PFSK-1 (cell line): ENCODE measurements at regions not wholly inside any gene's neighbourhood (a gene's known extent, or its start where the extent isn't known, plus 50 kb on each side); places are given as distances from the start of the nearest gene placed in this dataset.

Source experiments
- FOXP2 ChIP-seq: optimal IDR thresholded peaks from 2 replicates; pipeline ENCODE3; 2011; ENCODE audit warnings: borderline replicate concordance, control low read depth, inconsistent platforms; ENCODE audit not compliant: insufficient read depth; ENCODE audit errors: extremely low read length, extremely low read depth
- POLR2AphosphoS5 ChIP-seq: IDR thresholded peaks from 2 replicates; pipeline ENCODE4 v1.6.1; 2012; ENCODE audit warnings: low read depth, mild to moderate bottlenecking, control low read depth, low read length, moderate library complexity
- SIN3A ChIP-seq: IDR thresholded peaks from 2 replicates; pipeline ENCODE4 v1.6.1; 2012; ENCODE audit warnings: mild to moderate bottlenecking, low read length, moderate library complexity, borderline replicate concordance; ENCODE audit not compliant: insufficient read depth
- TAF1 ChIP-seq: IDR thresholded peaks from 2 replicates; pipeline ENCODE4 v1.6.1; 2012; ENCODE audit warnings: low read length, control low read depth, borderline replicate concordance; ENCODE audit not compliant: insufficient read depth
- TF ChIP-seq, protein P1 (sequence below), 2 experiments: IDR thresholded peaks; 2 replicates each; pipeline versions ENCODE4 v1.6.1 to v1.8.0; 2011 to 2012; ENCODE audit warnings: low read depth in 2 of 2, low read length in 2 of 2, control low read depth in 1 of 2, inconsistent platforms in 1 of 2, mild to moderate bottlenecking in 1 of 2, moderate library complexity in 1 of 2; ENCODE audit not compliant: insufficient read depth in 1 of 2

- TF ChIP-seq SIN3A (no peak), TAF1 (no peak), FOXP2 (no peak), POLR2AphosphoS5 (no peak)
- TF ChIP-seq, protein P1, sequence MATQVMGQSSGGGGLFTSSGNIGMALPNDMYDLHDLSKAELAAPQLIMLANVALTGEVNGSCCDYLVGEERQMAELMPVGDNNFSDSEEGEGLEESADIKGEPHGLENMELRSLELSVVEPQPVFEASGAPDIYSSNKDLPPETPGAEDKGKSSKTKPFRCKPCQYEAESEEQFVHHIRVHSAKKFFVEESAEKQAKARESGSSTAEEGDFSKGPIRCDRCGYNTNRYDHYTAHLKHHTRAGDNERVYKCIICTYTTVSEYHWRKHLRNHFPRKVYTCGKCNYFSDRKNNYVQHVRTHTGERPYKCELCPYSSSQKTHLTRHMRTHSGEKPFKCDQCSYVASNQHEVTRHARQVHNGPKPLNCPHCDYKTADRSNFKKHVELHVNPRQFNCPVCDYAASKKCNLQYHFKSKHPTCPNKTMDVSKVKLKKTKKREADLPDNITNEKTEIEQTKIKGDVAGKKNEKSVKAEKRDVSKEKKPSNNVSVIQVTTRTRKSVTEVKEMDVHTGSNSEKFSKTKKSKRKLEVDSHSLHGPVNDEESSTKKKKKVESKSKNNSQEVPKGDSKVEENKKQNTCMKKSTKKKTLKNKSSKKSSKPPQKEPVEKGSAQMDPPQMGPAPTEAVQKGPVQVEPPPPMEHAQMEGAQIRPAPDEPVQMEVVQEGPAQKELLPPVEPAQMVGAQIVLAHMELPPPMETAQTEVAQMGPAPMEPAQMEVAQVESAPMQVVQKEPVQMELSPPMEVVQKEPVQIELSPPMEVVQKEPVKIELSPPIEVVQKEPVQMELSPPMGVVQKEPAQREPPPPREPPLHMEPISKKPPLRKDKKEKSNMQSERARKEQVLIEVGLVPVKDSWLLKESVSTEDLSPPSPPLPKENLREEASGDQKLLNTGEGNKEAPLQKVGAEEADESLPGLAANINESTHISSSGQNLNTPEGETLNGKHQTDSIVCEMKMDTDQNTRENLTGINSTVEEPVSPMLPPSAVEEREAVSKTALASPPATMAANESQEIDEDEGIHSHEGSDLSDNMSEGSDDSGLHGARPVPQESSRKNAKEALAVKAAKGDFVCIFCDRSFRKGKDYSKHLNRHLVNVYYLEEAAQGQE (IDR thresholded peaks at IDR 0.05; ENCODE audit: insufficient read depth in 1 of 2, low read depth in 2 of 2, low read length in 2 of 2) = no peak
These were observed 307.5 kb downstream of the DHX35 start for GRCh38 chr20:39269493-39270217.

DNA sequence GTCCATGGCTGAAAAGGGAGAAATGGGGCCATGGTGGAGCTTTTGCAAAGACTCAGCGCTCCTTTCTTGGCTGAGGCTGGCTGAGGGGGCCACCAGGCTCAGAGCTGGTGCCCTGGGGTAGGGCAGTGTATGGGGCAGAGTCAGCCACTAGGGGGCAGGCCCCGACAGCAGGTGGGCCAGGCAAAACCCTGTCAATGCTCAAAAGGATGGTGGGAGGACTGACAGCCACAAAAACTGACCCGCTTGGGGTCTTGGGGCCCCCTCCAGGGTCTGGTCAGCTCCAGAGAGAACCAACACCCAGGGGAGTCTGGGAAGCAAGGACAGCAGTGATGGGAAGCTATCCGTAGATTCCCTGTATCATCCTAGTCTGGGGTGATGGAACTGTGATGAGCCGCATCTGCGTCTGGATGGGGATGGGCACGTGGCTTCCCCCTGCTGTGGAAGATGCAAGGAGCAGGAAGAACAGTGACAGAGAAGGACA lies 306.9 kb downstream of the DHX35 start:
- TF ChIP-seq SIN3A (no peak), POLR2AphosphoS5 (no peak), FOXP2 (no peak), TAF1 (no peak)
- TF ChIP-seq, protein P1 (IDR thresholded peaks at IDR 0.05; ENCODE audit: insufficient read depth in 1 of 2, low read depth in 2 of 2, low read length in 2 of 2) = no peak

DNA sequence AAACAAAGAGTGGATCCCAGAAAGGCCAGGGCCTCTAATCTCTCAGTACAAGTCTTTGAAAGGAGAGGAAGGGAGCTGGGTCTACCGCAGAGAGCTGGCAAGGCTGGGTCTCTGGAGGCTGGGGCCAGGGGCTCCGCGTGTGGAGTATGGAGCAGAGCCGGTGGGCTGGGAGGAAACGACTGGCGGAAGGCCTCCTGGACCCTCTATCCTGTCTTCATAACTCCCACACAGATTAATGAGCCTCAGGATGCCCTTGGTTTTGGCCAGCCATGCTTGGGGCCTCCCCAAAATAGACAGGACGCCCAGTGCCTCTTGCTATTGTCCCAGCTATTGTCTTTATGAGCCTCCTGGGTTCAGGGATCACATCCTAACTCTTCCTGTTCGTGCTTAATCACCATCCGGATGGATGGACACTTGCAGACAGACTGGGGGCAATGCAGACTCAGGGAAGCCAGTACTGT lies 306.4 kb downstream of the DHX35 start:
- no peak for TF ChIP-seq POLR2AphosphoS5
- TF ChIP-seq TAF1 = no peak
- TF ChIP-seq SIN3A = no peak
- TF ChIP-seq, protein P1 (IDR thresholded peaks at IDR 0.05; ENCODE audit: insufficient read depth in 1 of 2, low read depth in 2 of 2, low read length in 2 of 2) = no peak
- no peak for TF ChIP-seq FOXP2

DNA sequence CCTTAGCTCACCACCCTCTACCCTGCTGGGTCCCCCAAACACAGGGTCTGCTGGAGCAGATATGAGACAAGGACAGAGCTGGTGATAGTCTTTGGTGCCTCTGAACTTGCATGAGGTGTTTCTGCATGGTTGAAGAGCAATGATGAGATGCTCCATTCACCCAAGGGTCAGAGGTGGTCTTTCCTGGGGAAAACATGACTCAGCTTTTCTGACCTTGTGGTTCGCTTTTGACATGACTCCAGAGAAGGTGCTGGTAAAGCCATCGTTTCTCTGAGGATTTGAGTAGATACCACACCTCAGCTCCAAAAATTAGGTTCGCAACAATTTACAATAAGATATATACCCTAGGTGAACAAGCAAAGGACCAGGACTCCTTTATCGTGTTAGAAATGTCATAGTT lies 304.8 kb downstream of the DHX35 start:
- no peak for TF ChIP-seq POLR2AphosphoS5
- TF ChIP-seq SIN3A = no peak
- no peak for TF ChIP-seq FOXP2
- no peak for TF ChIP-seq TAF1
- TF ChIP-seq, protein P1 (IDR thresholded peaks at IDR 0.05; ENCODE audit: insufficient read depth in 1 of 2, low read depth in 2 of 2, low read length in 2 of 2) = no peak
